ENCODE measurements at regions not wholly inside any gene's neighbourhood (a gene's known extent, or its start where the extent isn't known, plus 50 kb on each side); places are given as distances from the start of the nearest gene placed in this dataset.

GRCh38 chr2:65746931-65747675 is 314.7 kb upstream of the SPRED2 start:
- no peaks in the 10 kb centered on the region for H3K9me3 ChIP-seq (ENCODE audit: low read depth)
- no peaks in the 10 kb centered on the region for H3K9me2 ChIP-seq (replicated peaks; ENCODE audit: insufficient read depth)
- H3K79me2 ChIP-seq: no peaks in the 10 kb centered on the region
- H3K36me3 ChIP-seq (replicated peaks; ENCODE audit: insufficient read depth, low read depth): no peaks in the 10 kb centered on the region
- WGBS (ENCODE audit: low lambda C conversion rate, missing lambda C conversion rate): 60% methylated on average over 11 of the region's 11 CpGs
- H3K27me3 ChIP-seq: no peaks in the 10 kb centered on the region
- H3K4me2 ChIP-seq: no peak overlapping the region
- no peak overlapping the region for H3K27ac ChIP-seq
- no peak for DNase-seq (ENCODE audit: low spot score)
- no peaks in the 10 kb centered on the region for H4K20me1 ChIP-seq (ENCODE audit: insufficient read depth, poor library complexity, severe bottlenecking)
- H3K4me1 ChIP-seq (ENCODE audit: insufficient read depth): no peaks in the 10 kb centered on the region
- no peak for TF ChIP-seq CTCF (IDR thresholded peaks at IDR 0.05; ENCODE audit: poor library complexity)
- no peak for TF ChIP-seq EZH2phosphoT487 (IDR thresholded peaks at IDR 0.05; ENCODE audit: low read depth, severe bottlenecking, unreplicated experiment)
- H2AFZ ChIP-seq: no peak overlapping the region
- H3K4me3 ChIP-seq: no peak overlapping the region

GRCh38 chr2:65744477-65745200 is 312.2 kb upstream of the SPRED2 start:
- no peak overlapping the region for H3K4me3 ChIP-seq
- no peak overlapping the region for H3K27ac ChIP-seq
- no peak for TF ChIP-seq EZH2 (IDR thresholded peaks at IDR 0.05; ENCODE audit: borderline replicate concordance)
- TF ChIP-seq EZH2phosphoT487 (IDR thresholded peaks at IDR 0.05; ENCODE audit: low read depth, severe bottlenecking, unreplicated experiment): no peak
- no peak for TF ChIP-seq CTCF (IDR thresholded peaks at IDR 0.05; ENCODE audit: poor library complexity)
- H3K4me2 ChIP-seq: no peak overlapping the region
- no peaks in the 10 kb centered on the region for H3K27me3 ChIP-seq
- DNase-seq (ENCODE audit: low spot score): no peak
- H3K4me1 ChIP-seq (ENCODE audit: insufficient read depth): no peaks in the 10 kb centered on the region
- H3K9me3 ChIP-seq (ENCODE audit: low read depth): no peaks in the 10 kb centered on the region
- no peak overlapping the region for H2AFZ ChIP-seq
- no peaks in the 10 kb centered on the region for H3K79me2 ChIP-seq
- WGBS (ENCODE audit: low lambda C conversion rate, missing lambda C conversion rate): 83% methylated on average over 6 of the region's 6 CpGs
- no peaks in the 10 kb centered on the region for H4K20me1 ChIP-seq (ENCODE audit: insufficient read depth, poor library complexity, severe bottlenecking)
- no peaks in the 10 kb centered on the region for H3K9me2 ChIP-seq (replicated peaks; ENCODE audit: insufficient read depth)
- no peaks in the 10 kb centered on the region for H3K36me3 ChIP-seq (replicated peaks; ENCODE audit: insufficient read depth, low read depth)

GRCh38 chr2:65742977-65743376 is 310.6 kb upstream of the SPRED2 start:
- H3K27me3 ChIP-seq: no peaks in the 10 kb centered on the region
- H2AFZ ChIP-seq: no peak overlapping the region
- no peaks in the 10 kb centered on the region for H3K9me3 ChIP-seq (ENCODE audit: low read depth)
- no peak for DNase-seq (ENCODE audit: low spot score)
- WGBS (ENCODE audit: low lambda C conversion rate, missing lambda C conversion rate): 100% methylated on average over 1 of the region's 1 CpG
- H3K9me2 ChIP-seq (replicated peaks; ENCODE audit: insufficient read depth): no peaks in the 10 kb centered on the region
- no peak overlapping the region for H3K27ac ChIP-seq
- no peaks in the 10 kb centered on the region for H4K20me1 ChIP-seq (ENCODE audit: insufficient read depth, poor library complexity, severe bottlenecking)
- H3K79me2 ChIP-seq: no peaks in the 10 kb centered on the region
- TF ChIP-seq EZH2phosphoT487 (IDR thresholded peaks at IDR 0.05; ENCODE audit: low read depth, severe bottlenecking, unreplicated experiment) (no peak), CTCF (IDR thresholded peaks at IDR 0.05; ENCODE audit: poor library complexity) (no peak), EZH2 (IDR thresholded peaks at IDR 0.05; ENCODE audit: borderline replicate concordance) (no peak)
- no peaks in the 10 kb centered on the region for H3K36me3 ChIP-seq (replicated peaks; ENCODE audit: insufficient read depth, low read depth)
- H3K4me2 ChIP-seq: no peak overlapping the region
- H3K4me3 ChIP-seq: no peak overlapping the region
- H3K4me1 ChIP-seq (ENCODE audit: insufficient read depth): no peaks in the 10 kb centered on the region
